ENCODE measurements at regions not wholly inside any gene's neighbourhood (a gene's known extent, or its start where the extent isn't known, plus 50 kb on each side); places are given as distances from the start of the nearest gene placed in this dataset.
"Not testable (repeated sequence)": the region's sequence is repeated elsewhere in the genome, so short reads cannot be mapped to it uniquely, and the experiment has no call there.

GRCh38 chrX:15114743-15115566 lies 154.9 kb downstream of the ASB9 start:
- no peak for DNase-seq

GRCh38 chrX:15107367-15107988 lies 162.4 kb downstream of the ASB9 start:
- no peak for DNase-seq

- no peak for DNase-seq
Measured at GRCh38 chrX:15098505-15098904, 171.4 kb downstream of the ASB9 start.

DNA sequence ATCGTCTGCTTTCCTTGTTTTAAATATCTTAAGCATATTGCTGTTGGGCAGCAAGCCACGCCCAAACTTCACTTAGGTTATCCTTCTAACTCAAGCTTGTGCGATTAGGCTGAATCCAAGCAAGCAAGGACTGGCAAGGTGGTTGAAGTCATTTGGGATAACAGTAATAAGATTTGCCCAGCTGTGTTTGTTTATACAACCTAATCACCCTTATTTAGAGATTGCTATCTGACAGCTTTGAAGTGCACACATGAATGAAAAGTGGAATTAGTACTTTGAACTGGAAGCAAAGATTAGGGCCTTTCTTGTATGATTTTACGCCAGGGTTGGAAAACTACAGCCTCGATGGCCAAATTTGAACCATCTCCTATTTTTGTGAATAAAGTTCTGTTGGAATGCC lies 182.1 kb downstream of the ASB9 start:
- no peak for DNase-seq

- DNase-seq = no peak
Measured at GRCh38 chrX:15073313-15073712, 196.6 kb downstream of the ASB9 start.

- no peak for DNase-seq
Measured at GRCh38 chrX:15072880-15073279, 197.0 kb downstream of the ASB9 start.

GRCh38 chrX:15072259-15072658 lies 197.6 kb downstream of the ASB9 start:
- no peak for DNase-seq

- no peak for DNase-seq
Measured at GRCh38 chrX:15059474-15059873, 186.3 kb downstream of the MOSPD2 start.

DNA sequence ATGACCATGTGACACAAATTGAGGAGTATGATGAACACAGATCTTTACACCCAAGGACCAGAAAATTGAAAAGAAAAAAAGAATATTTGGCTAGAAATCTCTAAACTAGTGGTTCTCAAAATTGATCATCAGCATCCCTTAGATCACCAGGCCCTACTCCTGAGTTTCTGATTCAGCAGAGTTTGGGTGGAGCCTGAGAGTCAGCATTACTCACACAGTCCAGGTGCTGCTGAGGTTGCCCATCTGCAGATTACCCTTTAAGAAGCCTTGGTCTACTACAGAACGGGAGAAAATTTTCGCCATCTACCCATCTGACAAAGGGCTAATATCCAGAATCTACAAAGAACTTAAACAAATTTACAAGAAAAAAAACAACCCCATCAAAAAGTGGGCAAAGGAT lies 182.8 kb downstream of the MOSPD2 start:
- no peak for DNase-seq

DNA sequence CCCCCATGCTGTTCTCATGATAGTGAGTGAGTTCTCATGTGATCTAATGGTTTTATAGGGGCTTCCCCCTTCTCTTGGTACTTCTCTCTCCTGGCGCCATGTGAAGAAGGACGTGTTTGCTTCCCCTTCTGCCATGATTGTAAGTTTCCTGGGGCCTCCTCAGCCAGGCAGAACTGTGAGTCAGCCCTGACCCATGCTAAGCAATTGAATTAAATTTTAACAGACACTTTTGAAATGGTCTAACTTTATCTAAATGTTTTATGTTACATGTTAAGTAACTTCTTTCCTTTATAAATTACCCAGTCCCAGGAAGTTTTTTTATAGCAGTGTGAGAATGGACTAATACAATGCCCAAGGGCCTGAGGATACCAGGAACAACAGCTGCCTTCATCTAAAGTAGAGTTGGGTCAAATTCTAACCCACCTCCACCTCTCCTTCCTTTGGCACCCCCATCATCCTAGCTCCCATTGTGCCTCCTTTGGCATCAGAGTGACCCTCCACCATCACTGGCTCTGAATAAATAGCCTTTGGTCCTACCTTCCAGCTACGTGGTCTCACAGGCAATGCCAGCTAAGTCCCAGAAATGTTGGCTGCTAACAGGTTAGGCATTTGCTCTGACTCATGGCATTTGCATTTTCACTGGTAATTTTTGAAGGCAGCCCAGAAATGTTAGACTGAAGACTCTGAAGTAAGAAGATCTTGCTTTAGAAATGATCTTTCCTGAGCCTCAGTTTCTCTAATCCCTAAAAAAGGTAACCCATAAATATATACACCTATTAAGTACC lies 182.1 kb downstream of the MOSPD2 start:
- no peak for DNase-seq

- no peak for DNase-seq
Measured at GRCh38 chrX:15050395-15050794, 177.2 kb downstream of the MOSPD2 start.

DNA sequence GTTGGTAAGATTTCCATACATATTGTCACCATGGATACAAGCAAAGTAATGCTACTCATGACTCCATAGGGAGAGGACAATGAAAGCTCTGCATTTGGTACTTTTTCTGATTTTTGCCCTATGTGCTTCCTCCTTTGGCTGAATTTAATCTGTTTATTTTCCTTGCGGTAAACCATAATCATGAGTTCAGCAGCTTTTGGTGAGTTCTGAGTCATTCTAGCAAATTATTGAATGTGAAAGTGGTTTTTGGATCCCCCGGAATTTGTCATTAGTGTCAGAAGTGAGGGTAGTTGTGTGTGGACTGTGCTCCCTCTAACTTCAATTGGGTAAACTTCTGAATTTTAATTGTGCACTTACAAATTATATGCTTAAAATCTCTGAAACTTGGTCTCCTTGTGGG lies 170.3 kb downstream of the MOSPD2 start:
- no peak for DNase-seq

GRCh38 chrX:15033917-15034316 lies 160.7 kb downstream of the MOSPD2 start:
- DNase-seq = no peak

DNA sequence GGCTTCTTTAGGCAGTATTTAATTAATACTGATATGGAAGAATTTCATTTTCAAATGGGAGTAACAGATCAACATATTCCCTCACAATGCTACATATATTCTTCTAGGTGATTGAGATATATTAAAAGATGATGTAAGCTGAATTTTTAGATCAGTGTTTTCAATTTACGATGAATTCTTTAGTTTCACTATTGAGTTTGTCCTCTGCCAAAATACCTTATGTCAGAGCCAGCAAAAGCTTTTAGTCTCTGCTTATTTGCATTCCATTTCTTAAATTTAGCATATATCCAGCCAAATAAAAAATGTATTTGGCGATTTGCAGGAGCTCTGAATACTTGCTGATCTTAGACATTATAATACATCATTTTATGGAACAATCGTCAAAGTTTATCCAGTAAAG lies 144.3 kb downstream of the MOSPD2 start:
- DNase-seq = no peak

DNA sequence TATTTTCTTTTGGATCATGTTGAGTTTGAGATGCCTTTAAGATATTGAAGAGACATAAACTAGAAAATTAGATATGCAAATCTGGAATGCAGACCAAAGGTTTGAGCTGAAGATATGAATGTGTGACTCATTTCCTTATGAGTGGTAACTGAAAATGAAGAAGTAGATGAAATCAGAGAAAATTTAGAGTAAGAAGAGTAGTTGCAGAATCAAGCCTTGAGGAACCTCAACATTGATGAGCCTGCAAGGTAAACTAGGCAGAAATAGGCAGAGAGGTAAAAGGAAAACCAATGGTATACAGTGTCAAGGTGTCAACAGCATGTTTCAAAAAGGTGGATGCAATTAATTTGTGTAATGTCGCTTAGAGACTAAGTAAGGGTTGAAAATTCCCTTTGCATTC lies 142.8 kb downstream of the MOSPD2 start:
- DNase-seq = no peak

GRCh38 chrX:15014281-15014680 lies 141.1 kb downstream of the MOSPD2 start:
- no peak for DNase-seq

DNA sequence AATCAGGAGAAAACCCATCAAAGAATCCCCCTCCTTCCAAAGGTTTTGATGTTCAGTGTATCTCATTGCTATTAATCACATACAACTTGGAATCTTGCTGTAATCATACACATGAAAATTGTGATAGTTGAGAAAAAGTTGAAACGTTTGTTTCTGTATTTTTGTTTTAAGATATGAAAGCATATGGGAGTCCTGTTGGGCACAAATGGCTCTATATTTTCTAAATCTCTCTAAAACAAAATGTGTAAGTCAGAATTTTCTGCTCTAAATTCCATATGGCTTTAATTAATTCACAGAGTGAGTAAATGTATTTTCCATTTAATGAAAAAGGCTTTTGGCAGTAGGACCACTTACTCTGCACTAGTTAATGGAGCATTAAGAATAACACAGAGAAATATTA lies 140.2 kb downstream of the MOSPD2 start:
- no peak for DNase-seq

- no peak for DNase-seq
Measured at GRCh38 chrX:14997271-14997670, 124.0 kb downstream of the MOSPD2 start.

DNA sequence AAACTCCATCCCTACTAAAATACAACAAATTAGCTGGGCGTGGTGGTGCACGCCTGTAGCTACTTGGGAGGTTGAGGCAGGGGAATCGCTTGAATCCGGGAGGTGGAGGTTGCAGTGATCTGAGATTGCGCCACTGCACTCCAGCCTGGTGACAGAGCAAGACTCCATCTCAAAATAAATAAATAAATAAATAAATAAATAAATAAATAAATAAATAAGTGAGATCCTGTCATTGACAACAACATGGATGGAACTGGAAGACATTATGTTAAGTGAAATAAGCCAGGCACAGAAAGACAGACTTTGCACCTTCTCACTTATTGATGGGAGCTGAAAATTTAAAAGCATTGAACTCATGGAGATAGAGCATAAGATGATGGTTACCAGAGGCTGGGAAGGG lies 111.2 kb downstream of the MOSPD2 start:
- DNase-seq = not testable (repeated sequence)
